ENCODE measurements at regions not wholly inside any gene's neighbourhood (a gene's known extent, or its start where the extent isn't known, plus 50 kb on each side); places are given as distances from the start of the nearest gene placed in this dataset.

DNA sequence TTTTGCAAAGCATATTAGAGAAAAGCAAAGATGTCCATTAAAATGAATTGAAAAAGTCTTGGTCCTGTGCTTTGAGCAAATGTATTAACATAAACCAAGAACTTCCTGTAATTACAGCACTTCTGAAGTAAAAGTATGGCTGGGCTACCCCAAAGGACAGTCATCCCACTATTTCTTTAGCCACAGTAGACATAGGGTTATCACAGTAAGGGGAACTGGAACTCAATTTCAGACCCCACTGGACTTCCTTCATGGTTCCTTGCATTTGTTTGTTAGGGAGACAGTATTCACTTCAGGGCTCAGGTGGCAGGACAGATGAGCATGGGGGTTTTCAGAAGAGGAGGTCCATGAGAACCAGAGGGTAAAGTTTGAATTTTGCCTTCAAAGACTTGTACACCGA, 203.1 kb upstream of the PDE1C start:
- no peak for DNase-seq (ENCODE audit: low read depth in 3 of 3, low spot score in 2 of 3)

GRCh38 chr7:32266932-32267475, 196.8 kb upstream of the PDE1C start:
- no peak for DNase-seq (ENCODE audit: low read depth in 3 of 3, low spot score in 2 of 3)

- no peak for DNase-seq (ENCODE audit: low read depth in 3 of 3, low spot score in 2 of 3)
Measured at GRCh38 chr7:32264702-32265284, 194.6 kb upstream of the PDE1C start.

DNA sequence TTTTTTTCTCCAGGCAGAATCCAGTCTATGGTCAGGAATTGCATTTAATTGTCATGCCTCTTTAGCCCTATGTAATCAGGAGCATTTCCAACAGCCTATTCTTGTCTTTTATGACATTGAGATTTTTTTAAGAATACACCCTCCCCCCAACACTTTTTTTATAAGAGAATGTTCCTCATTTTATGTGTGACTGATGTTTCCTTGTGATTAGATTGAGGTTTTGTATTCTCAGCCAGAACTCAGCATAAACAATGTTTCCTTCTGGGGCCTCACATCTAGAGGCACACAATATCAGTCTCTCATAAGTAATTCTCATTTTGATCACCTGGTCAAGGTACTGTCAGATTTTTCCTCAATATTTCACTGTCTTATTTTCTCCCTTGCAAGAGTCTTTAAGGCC, 193.4 kb upstream of the PDE1C start:
- DNase-seq (ENCODE audit: low read depth in 3 of 3, low spot score in 2 of 3): no peak

- DNase-seq (ENCODE audit: low read depth in 3 of 3, low spot score in 2 of 3): no peak
Measured at GRCh38 chr7:32262315-32262714, 192.1 kb upstream of the PDE1C start.

DNA sequence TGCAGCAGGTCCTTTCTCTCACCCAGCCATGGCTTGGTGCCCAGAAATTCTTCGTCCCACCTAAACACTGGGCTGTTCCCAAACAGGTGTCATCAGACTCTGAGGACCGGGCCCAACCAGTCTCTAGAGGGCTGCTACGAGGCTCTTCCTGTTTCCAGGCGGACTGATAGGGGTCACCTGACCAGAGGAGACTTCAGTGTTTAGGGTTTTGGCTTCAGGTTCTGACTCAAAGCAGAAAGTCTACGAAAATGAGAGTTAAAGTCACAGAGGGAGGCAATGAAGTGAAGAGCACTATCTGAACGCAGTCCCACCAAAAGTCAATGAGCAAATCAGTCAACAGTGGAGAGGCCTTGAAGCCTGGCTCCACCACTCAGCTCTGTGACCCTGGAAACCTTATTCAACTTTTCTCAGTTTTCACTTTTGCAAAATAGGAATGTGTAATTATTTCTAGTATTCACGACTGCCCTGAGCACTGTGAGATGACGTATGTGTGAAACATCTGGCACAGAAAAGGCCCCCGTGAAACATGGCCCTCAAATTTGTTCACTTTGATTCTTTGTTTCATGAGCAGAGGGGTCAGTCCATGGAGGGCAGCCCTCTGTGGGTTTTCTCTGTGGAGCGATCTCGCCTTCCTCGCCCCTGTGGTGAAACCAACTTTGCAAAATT, 189.9 kb upstream of the PDE1C start:
- no peak for DNase-seq (ENCODE audit: low read depth in 3 of 3, low spot score in 2 of 3)

DNA sequence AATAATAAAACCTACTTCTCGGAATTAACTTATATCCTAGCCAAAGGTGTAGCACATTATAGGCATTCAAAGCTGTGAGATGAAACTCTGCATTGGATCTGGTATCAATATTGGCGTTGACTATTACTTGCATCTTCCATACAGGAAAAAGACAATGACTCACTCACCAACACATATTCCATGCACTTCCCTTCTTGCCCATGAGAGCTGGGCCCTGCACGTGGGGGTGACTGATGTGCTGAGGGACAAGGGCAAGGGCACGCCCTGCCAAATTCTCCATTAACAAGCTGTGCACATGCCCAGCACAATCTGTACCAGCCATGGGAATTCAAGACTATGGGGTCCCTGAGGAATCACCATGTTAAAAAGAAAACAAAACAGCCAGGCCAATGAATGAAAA, 188.1 kb upstream of the PDE1C start:
- DNase-seq (ENCODE audit: low read depth in 3 of 3, low spot score in 2 of 3): no peak

DNA sequence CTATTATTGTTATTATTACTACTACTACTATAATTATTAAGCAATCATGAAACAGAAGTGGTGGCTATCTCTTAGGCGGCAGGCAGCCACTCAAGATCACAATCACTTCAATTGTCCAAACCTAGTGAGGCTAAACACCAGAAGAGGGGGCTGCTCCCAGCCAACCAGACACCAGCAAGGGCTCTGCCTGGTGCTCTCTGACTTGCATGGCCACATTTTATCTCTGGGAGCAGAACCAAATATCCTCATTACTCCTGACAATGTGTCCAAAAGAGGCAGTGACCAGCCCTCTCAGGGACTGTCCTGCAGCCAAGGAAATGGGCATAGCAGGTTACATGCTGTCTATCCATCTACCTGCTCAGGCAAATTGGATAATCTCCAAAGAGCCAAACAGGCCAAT, 187.4 kb upstream of the PDE1C start:
- DNase-seq (ENCODE audit: low read depth in 3 of 3, low spot score in 2 of 3): no peak

GRCh38 chr7:32256811-32257210, 186.6 kb upstream of the PDE1C start:
- DNase-seq (ENCODE audit: low read depth in 3 of 3, low spot score in 2 of 3): no peak

- DNase-seq (ENCODE audit: low read depth in 3 of 3, low spot score in 2 of 3): no peak
Measured at GRCh38 chr7:32256376-32256775, 186.2 kb upstream of the PDE1C start.

DNA sequence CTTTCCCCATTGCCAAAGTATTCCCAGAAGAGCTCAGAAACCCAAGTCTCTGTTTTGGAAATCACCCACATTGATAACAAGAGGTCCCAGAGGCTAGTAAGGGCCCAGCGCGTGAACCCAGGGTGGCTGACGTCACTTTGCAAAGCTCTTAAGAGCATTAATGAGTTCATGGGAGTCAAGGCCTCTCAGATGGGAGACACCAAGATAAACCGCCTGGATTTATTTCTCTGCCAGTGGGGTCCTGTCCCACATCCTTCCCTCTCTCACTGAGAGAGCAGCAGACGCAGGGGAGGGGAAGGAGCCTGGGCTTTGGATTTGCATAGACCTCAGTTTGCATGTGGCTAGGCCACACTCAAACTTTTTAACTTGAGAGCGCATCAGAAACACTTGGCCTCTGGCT, 184.8 kb upstream of the PDE1C start:
- no peak for DNase-seq (ENCODE audit: low read depth in 3 of 3, low spot score in 2 of 3)

DNA sequence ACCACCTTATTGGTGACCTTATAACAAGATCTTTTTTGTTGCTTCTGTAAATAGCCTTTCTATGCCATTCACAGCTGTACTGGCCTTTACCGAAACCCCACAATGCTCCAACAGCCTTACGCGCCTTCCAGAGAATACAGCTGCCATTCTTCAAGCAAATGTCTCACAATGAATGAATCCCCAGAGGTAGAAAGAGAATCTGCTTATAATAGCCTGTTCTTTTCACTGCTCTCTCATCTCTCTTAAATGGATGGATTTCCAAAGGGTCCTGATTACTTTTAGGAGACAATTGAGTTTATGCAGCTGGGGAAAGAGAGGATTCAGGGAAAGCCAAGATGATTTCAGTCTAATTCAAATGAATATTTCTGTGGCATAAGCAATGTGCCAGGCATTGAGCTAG, 183.1 kb upstream of the PDE1C start:
- no peak for DNase-seq (ENCODE audit: low read depth in 3 of 3, low spot score in 2 of 3)

DNA sequence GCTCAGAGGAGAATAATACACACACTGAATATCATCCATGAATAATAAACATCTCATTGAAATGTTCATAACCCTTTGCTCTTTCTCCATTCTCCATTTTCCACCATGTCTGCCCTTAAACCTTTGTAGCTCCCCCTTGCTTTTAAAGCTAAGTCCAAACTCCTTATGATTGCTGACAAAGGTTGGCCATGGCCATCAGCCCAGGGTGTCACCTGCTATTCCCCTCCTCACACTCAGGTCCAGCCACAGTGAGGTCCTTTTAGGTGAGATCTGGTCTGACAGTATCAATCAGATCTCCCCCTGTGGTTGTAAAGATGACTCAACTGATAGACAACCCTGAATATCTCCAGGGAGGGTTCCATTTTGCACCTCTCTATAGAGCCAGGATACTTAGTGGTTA, 181.5 kb upstream of the PDE1C start:
- DNase-seq (ENCODE audit: low read depth in 3 of 3, low spot score in 2 of 3): no peak

- no peak for DNase-seq (ENCODE audit: low read depth in 3 of 3, low spot score in 2 of 3)
Measured at GRCh38 chr7:32250471-32251260, 180.5 kb upstream of the PDE1C start.

- DNase-seq (ENCODE audit: low read depth in 3 of 3, low spot score in 2 of 3): no peak
Measured at GRCh38 chr7:32250003-32250402, 179.8 kb upstream of the PDE1C start.

DNA sequence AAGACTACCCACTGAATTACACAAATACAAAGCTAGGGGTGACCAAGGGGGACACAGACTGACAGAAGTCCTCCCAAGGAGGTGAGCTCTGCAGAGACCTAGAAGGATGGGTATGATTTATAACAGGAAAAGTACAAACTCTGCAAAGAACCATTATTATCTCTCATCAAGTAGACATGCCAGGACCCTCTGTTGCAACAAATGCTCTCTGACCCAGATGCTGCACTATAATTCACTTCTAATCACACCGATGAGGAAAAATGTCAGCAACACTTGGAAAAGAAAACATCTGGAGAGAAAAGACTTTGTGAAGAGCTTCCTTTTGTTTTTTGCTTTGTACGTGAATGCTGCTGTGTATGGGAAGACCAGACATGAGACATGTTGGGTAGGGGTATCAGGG, 178.3 kb upstream of the PDE1C start:
- no peak for DNase-seq (ENCODE audit: low read depth in 3 of 3, low spot score in 2 of 3)

- no peak for DNase-seq (ENCODE audit: low read depth in 3 of 3, low spot score in 2 of 3)
Measured at GRCh38 chr7:32244806-32245345, 174.7 kb upstream of the PDE1C start.

DNA sequence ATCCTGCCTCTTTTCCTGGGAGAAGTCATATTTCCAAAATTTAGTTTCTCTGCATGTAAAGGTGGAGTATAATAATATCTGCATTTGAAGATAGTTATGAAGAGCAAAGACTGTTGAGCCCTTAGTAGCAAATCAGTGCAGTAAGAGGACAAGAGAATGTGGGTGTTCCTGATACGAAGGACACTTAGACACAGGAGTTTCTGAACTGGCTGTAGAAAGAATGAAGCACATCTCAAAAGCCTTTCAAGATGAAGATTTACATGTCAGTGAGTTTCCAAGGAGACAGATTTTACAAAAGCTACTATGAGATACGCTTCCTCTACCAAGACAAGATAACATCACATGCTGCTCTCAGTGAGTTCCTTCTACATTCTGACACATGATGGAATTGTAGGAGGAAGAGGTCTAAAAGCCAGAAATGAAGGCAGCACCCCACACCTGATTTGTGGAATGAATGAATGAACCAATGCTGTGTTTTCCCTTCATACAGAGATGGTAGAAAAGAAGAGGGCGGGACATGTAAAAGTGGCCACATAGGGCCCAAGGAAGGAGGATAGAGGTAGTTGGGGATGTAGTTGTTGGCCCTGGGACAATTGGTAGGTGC, 173.6 kb upstream of the PDE1C start:
- DNase-seq (ENCODE audit: low read depth in 3 of 3, low spot score in 2 of 3): no peak

DNA sequence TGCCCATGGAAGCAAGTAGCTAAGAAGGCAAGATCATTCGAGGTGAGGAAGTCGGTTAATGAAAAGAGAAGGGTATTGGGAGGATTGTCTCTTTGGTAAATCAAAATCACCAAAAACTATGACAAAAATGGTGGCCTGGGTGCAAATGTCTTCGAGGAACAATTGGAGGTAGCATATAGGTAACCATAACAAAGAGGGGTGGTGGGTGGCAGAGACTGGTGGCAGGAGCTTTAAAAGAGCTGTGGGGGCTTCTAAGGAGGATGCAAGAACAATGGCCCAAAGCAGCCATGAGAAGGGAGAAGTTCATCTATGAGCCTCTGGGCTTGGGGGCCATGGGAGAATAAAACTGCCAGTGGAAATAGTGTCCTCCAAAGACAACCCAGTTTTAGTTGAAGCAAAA, 172.2 kb upstream of the PDE1C start:
- no peak for DNase-seq (ENCODE audit: low read depth in 3 of 3, low spot score in 2 of 3)

GRCh38 chr7:32241636-32242035, 171.4 kb upstream of the PDE1C start:
- DNase-seq (ENCODE audit: low read depth in 3 of 3, low spot score in 2 of 3): no peak

- DNase-seq (ENCODE audit: low read depth in 3 of 3, low spot score in 2 of 3): no peak
Measured at GRCh38 chr7:32239764-32240163, 169.6 kb upstream of the PDE1C start.
